B cell (primary cell): ENCODE measurements at regions not wholly inside any gene's neighbourhood (a gene's known extent, or its start where the extent isn't known, plus 50 kb on each side); places are given as distances from the start of the nearest gene placed in this dataset.

Source experiments
- CTCF ChIP-seq: fragments of 200-600 bp; IDR thresholded peaks from one replicate; pipeline ENCODE4 v1.8.0; 2022; ENCODE audit warnings: antibody characterized with exemption, mild to moderate bottlenecking
- EZH2 ChIP-seq: IDR thresholded peaks from 2 replicates; pipeline ENCODE4 v1.6.1; 2012; ENCODE audit warnings: borderline replicate concordance, low read depth, mild to moderate bottlenecking, moderate library complexity, low read length; ENCODE audit not compliant: insufficient read depth, poor library complexity, severe bottlenecking

GRCh38 chr20:41784209-41784958 is 166.2 kb upstream of the CHD6 start:
- TF ChIP-seq CTCF, result no peak
- TF ChIP-seq EZH2, result no peak
